Kidney (tissue), 13 donors: ENCODE measurements at regions not wholly inside any gene's neighbourhood (a gene's known extent, or its start where the extent isn't known, plus 50 kb on each side); places are given as distances from the start of the nearest gene placed in this dataset.
"Not testable (repeated sequence)": the region's sequence is repeated elsewhere in the genome, so short reads cannot be mapped to it uniquely, and the experiment has no call there.

Experiments used
- DNase-seq, 5 donors: peaks; one replicate each; pipeline ENCODE4 v3.0.0-alpha.2; 2013 to 2020
- FAIRE-seq: peaks from 2 replicates; lab custom pipeline; 2012; peaks lifted over from hg19 to GRCh38; lab: Jason Lieb, UNC
- H3K27ac ChIP-seq, 2 donors: one replicate each; pipeline ENCODE4 v1.7.0; 2013; ENCODE audit warnings: low read depth in 2 of 2, low read length in 2 of 2, inconsistent platforms in 1 of 2
- H3K27me3 ChIP-seq: one replicate; pipeline ENCODE4 v1.7.1; 2013; ENCODE audit warnings: low read length, inconsistent platforms; ENCODE audit not compliant: control insufficient read depth, insufficient read depth
- H3K36me3 ChIP-seq, 3 donors: one replicate each; pipeline versions ENCODE4 v1.7.0 to v1.7.1; 2013; ENCODE audit warnings: low read length in 3 of 3, control low read depth in 1 of 3, inconsistent platforms in 1 of 3; ENCODE audit not compliant: insufficient read depth in 3 of 3, control insufficient read depth in 2 of 3
- H3K4me1 ChIP-seq, 3 donors: one replicate each; pipeline versions ENCODE4 v1.7.0 to v1.7.1; 2013; ENCODE audit warnings: low read length in 3 of 3, inconsistent platforms in 1 of 3, low read depth in 1 of 3; ENCODE audit not compliant: control insufficient read depth in 2 of 3, insufficient read depth in 2 of 3
- H3K4me3 ChIP-seq, 3 donors: one replicate each; pipeline versions ENCODE4 v1.7.0 to v1.8.1; 2013; ENCODE audit warnings: low read length in 3 of 3, control low read depth in 1 of 3, inconsistent platforms in 1 of 3
- H3K9ac ChIP-seq, 3 donors: one replicate each; pipeline versions ENCODE4 v1.7.0 to v1.7.1; 2013; ENCODE audit warnings: low read length in 3 of 3, control low read depth in 1 of 3, inconsistent platforms in 1 of 3
- H3K9me3 ChIP-seq, 3 donors: one replicate each; pipeline versions ENCODE4 v1.7.0 to v1.7.1; 2013; ENCODE audit warnings: low read length in 3 of 3, control low read depth in 1 of 3, inconsistent platforms in 1 of 3; ENCODE audit not compliant: control insufficient read depth in 2 of 3, insufficient read depth in 1 of 3
- CTCF ChIP-seq: IDR thresholded peaks from 3 replicates; pipeline ENCODE4 v1.5.1; 2012; ENCODE audit warnings: mild to moderate bottlenecking, moderate library complexity, borderline replicate concordance; ENCODE audit not compliant: insufficient read depth; ENCODE audit errors: extremely low read depth
- intact Hi-C: fragments of 100-400 bp; cut with DNase I; formaldehyde crosslinking; loops from one replicate; pipeline ENCODE4 v1.11.1; 2022
- donor health status: control.
- donor health status: control.
- donor health status: control.
- donor health status: control.
- donor health status: control.
- donor health status: DM: yes; HTN: yes; CAD: no.
- donor health status: Normal renal cell carcinoma (clear cell type).

- TF ChIP-seq CTCF = no peak
- Histone ChIP-seq H3K27ac (no peak overlapping the region), H3K27me3 (no peaks in the 10 kb centered on the region), H3K4me3 (no peak overlapping the region), H3K9me3 (no peaks in the 10 kb centered on the region), H3K36me3 (no peaks in the 10 kb centered on the region), H3K4me1 (no peaks in the 10 kb centered on the region), H3K9ac (no peak overlapping the region)
- intact Hi-C loops = no loop called here
- DNase-seq (no peak), FAIRE-seq (peak; percentile 41)
These were observed 76.8 kb downstream of the MAGEA10 start for GRCh38 chrX:152061557-152061956.

GRCh38 chrX:152061083-152061482 is 77.3 kb downstream of the MAGEA10 start:
- FAIRE-seq (no peak), DNase-seq (no peak)
- Histone ChIP-seq H3K36me3 (no peaks in the 10 kb centered on the region), H3K27ac (no peak overlapping the region), H3K9me3 (no peaks in the 10 kb centered on the region), H3K4me3 (no peak overlapping the region), H3K9ac (no peak overlapping the region), H3K4me1 (no peaks in the 10 kb centered on the region), H3K27me3 (no peaks in the 10 kb centered on the region)
- TF ChIP-seq CTCF = no peak
- intact Hi-C loops = no loop called here

- DNase-seq, H3K4me3 ChIP-seq, H3K9me3 ChIP-seq, FAIRE-seq, H3K27me3 ChIP-seq, H3K27ac ChIP-seq, H3K36me3 ChIP-seq, H3K9ac ChIP-seq, intact Hi-C loops, H3K4me1 ChIP-seq: not testable (repeated sequence)
These were observed 76.1 kb upstream of the GABRE start for GRCh38 chrX:152050623-152051022.

- Histone ChIP-seq H3K4me1 (no peaks in the 10 kb centered on the region), H3K27me3 (no peaks in the 10 kb centered on the region), H3K9ac (no peak overlapping the region), H3K9me3 (no peaks in the 10 kb centered on the region), H3K4me3 (no peak overlapping the region), H3K36me3 (no peaks in the 10 kb centered on the region), H3K27ac (no peak overlapping the region)
- TF ChIP-seq CTCF = no peak
- DNase-seq = no peak
- FAIRE-seq = no peak
- intact Hi-C loops = no loop called here
These were observed 69.9 kb upstream of the GABRE start for GRCh38 chrX:152044383-152044782.
